ENCODE measurements at regions not wholly inside any gene's neighbourhood (a gene's known extent, or its start where the extent isn't known, plus 50 kb on each side); places are given as distances from the start of the nearest gene placed in this dataset.

GRCh38 chr7:57367171-57367570 is 82.8 kb upstream of the ZNF716 start:
- no peak for DNase-seq (ENCODE audit: low read depth)

- DNase-seq (ENCODE audit: low read depth) = no peak
These were observed 79.8 kb upstream of the ZNF716 start for GRCh38 chr7:57370066-57370738.

- DNase-seq (ENCODE audit: low read depth) = no peak
These were observed 79.3 kb upstream of the ZNF716 start for GRCh38 chr7:57370739-57371098.

GRCh38 chr7:57375783-57376182 is 74.2 kb upstream of the ZNF716 start:
- DNase-seq (ENCODE audit: low read depth) = no peak

- no peak for DNase-seq (ENCODE audit: low read depth)
These were observed 68.4 kb upstream of the ZNF716 start for GRCh38 chr7:57381581-57381980.

GRCh38 chr7:57384380-57384779 is 65.6 kb upstream of the ZNF716 start:
- no peak for DNase-seq (ENCODE audit: low read depth)

GRCh38 chr7:57385668-57386067 is 64.3 kb upstream of the ZNF716 start:
- no peak for DNase-seq (ENCODE audit: low read depth)

- no peak for DNase-seq (ENCODE audit: low read depth)
These were observed 61.2 kb upstream of the ZNF716 start for GRCh38 chr7:57388761-57389160.

GRCh38 chr7:57398548-57398947 is 51.4 kb upstream of the ZNF716 start:
- no peak for DNase-seq (ENCODE audit: low read depth)

- DNase-seq (ENCODE audit: low read depth) = no peak
These were observed 50.6 kb upstream of the ZNF716 start for GRCh38 chr7:57399251-57399940.

GRCh38 chr7:57399972-57400371 is 50.0 kb upstream of the ZNF716 start:
- DNase-seq (ENCODE audit: low read depth) = no peak

All from activated T-cell treated with anti-CD3 and anti-CD28 coated beads for 48 hours (primary cell).